Esophagus muscularis mucosa (tissue), 4 donors: ENCODE measurements at regions not wholly inside any gene's neighbourhood (a gene's known extent, or its start where the extent isn't known, plus 50 kb on each side); places are given as distances from the start of the nearest gene placed in this dataset.
"Not testable (repeated sequence)": the region's sequence is repeated elsewhere in the genome, so short reads cannot be mapped to it uniquely, and the experiment has no call there.

Experiments used
- DNase-seq: peaks from one replicate; pipeline ENCODE4 v3.0.0-alpha.2; 2017; ENCODE audit errors: extremely low spot score
- H3K27ac ChIP-seq, 4 donors: fragments of 200-600 bp; sonication (generic); replicated peaks in 1 of 4; 1 replicate in 3 of 4; 2 replicates in 1 of 4; pipeline ENCODE4 v1.5.1; 2016 to 2019; ENCODE audit warnings: mild to moderate bottlenecking in 1 of 4
- H3K27me3 ChIP-seq, 4 donors: fragments of 200-600 bp; sonication (generic); one replicate each; pipeline versions ENCODE4 v1.5.1 to v1.6.0; 2016 to 2019
- H3K36me3 ChIP-seq, 4 donors: fragments of 200-600 bp; sonication (generic); one replicate each; pipeline ENCODE4 v1.5.1; 2016 to 2019
- H3K4me1 ChIP-seq, 4 donors: fragments of 200-600 bp; sonication (generic); one replicate each; pipeline ENCODE4 v1.5.1; 2016 to 2019
- H3K4me3 ChIP-seq, 4 donors: fragments of 200-600 bp; sonication (generic); 1 replicate in 2 of 4; 2 replicates in 2 of 4; pipeline ENCODE4 v1.5.1; 2016 to 2019; ENCODE audit warnings: mild to moderate bottlenecking in 4 of 4, moderate library complexity in 1 of 4
- H3K9me3 ChIP-seq, 4 donors: fragments of 200-600 bp; sonication (generic); 1 replicate in 3 of 4; 2 replicates in 1 of 4; pipeline ENCODE4 v1.5.1; 2016 to 2019
- EP300 ChIP-seq: sonication (generic); formaldehyde crosslinking; IDR thresholded peaks from one replicate; pipeline ENCODE4 v1.6.1; 2017; ENCODE audit warnings: antibody characterized with exemption
- POLR2A ChIP-seq: fragments of 450-650 bp; IDR thresholded peaks from one replicate; pipeline ENCODE4 v1.6.1; 2017; ENCODE audit warnings: antibody characterized with exemption, moderate library complexity, mild to moderate bottlenecking, low read depth
- POLR2AphosphoS5 ChIP-seq, 2 donors: sonication (generic); formaldehyde crosslinking; IDR thresholded peaks; one replicate each; pipeline ENCODE4 v1.6.1; 2017; ENCODE audit warnings: antibody characterized with exemption in 2 of 2
- WGBS: methylation state at CpG from one replicate; pipeline ENCODE4 v1.1.5; 2018; 5-methylcytosine and 5-hydroxymethylcytosine counted together
- intact Hi-C: fragments of 100-400 bp; cut with DNase I; formaldehyde crosslinking; loops from one replicate; pipeline ENCODE4 v1.15.1; 2023
- TF ChIP-seq, protein P1 (sequence below), 3 experiments: fragments of 200-600 bp in 2 of 3; fragments of 450-650 bp in 1 of 3; sonication (generic) in 2 of 3; IDR thresholded peaks; one replicate each; pipeline ENCODE4 v1.5.1; 2017 to 2019; ENCODE audit warnings: antibody characterized with exemption in 3 of 3, mild to moderate bottlenecking in 2 of 3, moderate library complexity in 1 of 3

DNA sequence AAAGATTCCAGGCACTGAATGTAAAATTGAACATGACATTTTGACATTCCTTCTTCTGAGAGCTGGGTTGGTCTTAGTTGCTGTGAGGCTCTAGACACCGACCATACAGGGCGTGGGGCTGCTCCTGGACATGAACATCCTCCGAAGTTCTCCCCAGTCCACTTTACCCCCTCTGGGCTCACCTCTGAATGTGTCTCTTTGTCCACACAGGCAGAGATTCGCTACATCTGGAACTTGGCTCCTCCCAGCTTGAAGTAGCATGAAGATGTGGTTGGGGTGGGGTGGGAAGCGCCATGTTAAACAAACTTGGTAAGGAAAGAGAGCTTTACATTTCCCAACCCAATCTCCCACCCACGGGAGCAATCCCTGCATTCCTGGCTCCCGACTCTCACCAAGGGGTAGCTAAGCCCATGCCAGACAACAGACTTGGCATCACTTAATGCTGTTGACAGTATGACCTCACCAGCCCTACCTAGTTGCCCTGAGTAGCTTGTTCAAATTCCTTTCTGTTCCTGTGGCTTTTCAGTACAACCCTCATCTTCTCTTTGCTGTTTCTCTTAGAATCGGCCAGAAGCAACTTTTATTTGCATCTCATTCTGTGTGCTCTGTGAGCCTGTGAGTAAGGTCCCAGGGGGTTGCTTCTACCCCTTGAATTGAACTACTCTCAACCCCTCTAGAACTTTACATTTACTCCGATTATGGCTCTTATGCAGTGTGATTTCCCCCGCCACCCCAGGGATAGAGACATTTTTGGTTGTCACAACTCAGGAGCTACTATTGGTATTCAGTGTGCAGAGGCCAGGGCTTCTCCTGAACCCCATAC is 211.4 kb downstream of the SEC23IP start:
- no peak overlapping the region for H3K27ac ChIP-seq
- H3K27me3 ChIP-seq = no peaks in the 10 kb centered on the region
- TF ChIP-seq EP300 = no peak
- no peak for TF ChIP-seq POLR2A
- TF ChIP-seq, protein P1, sequence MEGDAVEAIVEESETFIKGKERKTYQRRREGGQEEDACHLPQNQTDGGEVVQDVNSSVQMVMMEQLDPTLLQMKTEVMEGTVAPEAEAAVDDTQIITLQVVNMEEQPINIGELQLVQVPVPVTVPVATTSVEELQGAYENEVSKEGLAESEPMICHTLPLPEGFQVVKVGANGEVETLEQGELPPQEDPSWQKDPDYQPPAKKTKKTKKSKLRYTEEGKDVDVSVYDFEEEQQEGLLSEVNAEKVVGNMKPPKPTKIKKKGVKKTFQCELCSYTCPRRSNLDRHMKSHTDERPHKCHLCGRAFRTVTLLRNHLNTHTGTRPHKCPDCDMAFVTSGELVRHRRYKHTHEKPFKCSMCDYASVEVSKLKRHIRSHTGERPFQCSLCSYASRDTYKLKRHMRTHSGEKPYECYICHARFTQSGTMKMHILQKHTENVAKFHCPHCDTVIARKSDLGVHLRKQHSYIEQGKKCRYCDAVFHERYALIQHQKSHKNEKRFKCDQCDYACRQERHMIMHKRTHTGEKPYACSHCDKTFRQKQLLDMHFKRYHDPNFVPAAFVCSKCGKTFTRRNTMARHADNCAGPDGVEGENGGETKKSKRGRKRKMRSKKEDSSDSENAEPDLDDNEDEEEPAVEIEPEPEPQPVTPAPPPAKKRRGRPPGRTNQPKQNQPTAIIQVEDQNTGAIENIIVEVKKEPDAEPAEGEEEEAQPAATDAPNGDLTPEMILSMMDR (IDR thresholded peaks at IDR 0.05) = no peak
- no peak for TF ChIP-seq POLR2AphosphoS5 (IDR thresholded peaks at IDR 0.05)
- no peak for DNase-seq
- no peaks in the 10 kb centered on the region for H3K9me3 ChIP-seq
- H3K36me3 ChIP-seq = no peaks in the 10 kb centered on the region
- no peak overlapping the region for H3K4me3 ChIP-seq
- no peaks in the 10 kb centered on the region for H3K4me1 ChIP-seq
- WGBS = 87% methylated on average over 8 of the region's 10 CpGs
- intact Hi-C loops = no loop called here

- no peak for DNase-seq
- WGBS = 31% methylated on average over 2 of the region's 2 CpGs
- no peak overlapping the region for H3K27ac ChIP-seq
- TF ChIP-seq POLR2AphosphoS5 (IDR thresholded peaks at IDR 0.05) (no peak), POLR2A (no peak), EP300 (no peak)
- TF ChIP-seq, protein P1 (IDR thresholded peaks at IDR 0.05) = no peak
- intact Hi-C loops = no loop called here
- no peaks in the 10 kb centered on the region for H3K4me1 ChIP-seq
- no peaks in the 10 kb centered on the region for H3K36me3 ChIP-seq
- no peak overlapping the region for H3K4me3 ChIP-seq
- no peaks in the 10 kb centered on the region for H3K27me3 ChIP-seq
- H3K9me3 ChIP-seq = no peaks in the 10 kb centered on the region
Observed at GRCh38 chr10:120105001-120105400, 212.5 kb downstream of the SEC23IP start.

GRCh38 chr10:120105492-120105891 is 213.0 kb downstream of the SEC23IP start:
- H3K4me3 ChIP-seq = no peak overlapping the region
- no peak for TF ChIP-seq POLR2A
- no peak for TF ChIP-seq POLR2AphosphoS5 (IDR thresholded peaks at IDR 0.05)
- TF ChIP-seq, protein P1 (IDR thresholded peaks at IDR 0.05) = no peak
- no peak for TF ChIP-seq EP300
- H3K4me1 ChIP-seq = no peaks in the 10 kb centered on the region
- intact Hi-C loops = no loop called here
- no peaks in the 10 kb centered on the region for H3K27me3 ChIP-seq
- H3K27ac ChIP-seq = no peak overlapping the region
- no peaks in the 10 kb centered on the region for H3K36me3 ChIP-seq
- no peaks in the 10 kb centered on the region for H3K9me3 ChIP-seq
- 73% methylated on average over 1 of the region's 1 CpG for WGBS
- no peak for DNase-seq

GRCh38 chr10:120108916-120109315 is 216.4 kb downstream of the SEC23IP start:
- Histone ChIP-seq H3K27ac (no peak overlapping the region), H3K27me3 (no peaks in the 10 kb centered on the region), H3K9me3 (no peaks in the 10 kb centered on the region), H3K4me1 (no peaks in the 10 kb centered on the region), H3K4me3 (no peak overlapping the region), H3K36me3 (no peaks in the 10 kb centered on the region)
- intact Hi-C loops = no loop called here
- 68% methylated on average over 3 of the region's 3 CpGs for WGBS
- TF ChIP-seq POLR2AphosphoS5 (IDR thresholded peaks at IDR 0.05) = no peak
- no peak for TF ChIP-seq POLR2A
- TF ChIP-seq EP300 = no peak
- TF ChIP-seq, protein P1 (IDR thresholded peaks at IDR 0.05) = no peak
- no peak for DNase-seq

DNA sequence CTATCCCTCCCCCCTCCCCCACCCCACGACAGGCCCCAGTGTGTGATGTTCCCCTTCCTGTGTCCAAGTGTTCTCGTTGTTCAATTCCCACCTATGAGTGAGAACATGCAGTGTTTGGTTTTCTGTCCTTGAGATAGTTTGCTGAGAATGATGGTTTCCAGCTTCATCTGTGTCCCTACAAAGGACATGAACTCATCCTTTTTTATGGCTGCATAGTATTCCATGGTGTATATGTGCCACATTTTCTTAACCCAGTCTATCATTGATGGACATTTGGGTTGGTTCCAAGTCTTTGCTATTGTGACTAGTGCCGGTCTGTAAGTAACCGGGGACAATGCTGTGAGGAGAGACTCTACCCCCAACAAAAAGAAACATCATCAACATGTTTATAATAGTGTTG is 217.2 kb downstream of the SEC23IP start:
- WGBS = 98% methylated on average over 3 of the region's 4 CpGs
- DNase-seq, H3K4me3 ChIP-seq, H3K9me3 ChIP-seq, H3K36me3 ChIP-seq, H3K4me1 ChIP-seq, intact Hi-C loops, H3K27ac ChIP-seq, H3K27me3 ChIP-seq: not testable (repeated sequence)
